HS-5 (cell line): ENCODE measurements at regions not wholly inside any gene's neighbourhood (a gene's known extent, or its start where the extent isn't known, plus 50 kb on each side); places are given as distances from the start of the nearest gene placed in this dataset.
A peak's percentile ranks its signal among the peaks of the same experiment; 100 is the strongest.
"Not testable (repeated sequence)": the region's sequence is repeated elsewhere in the genome, so short reads cannot be mapped to it uniquely, and the experiment has no call there.

ENCODE experiments used
- DNase-seq: peaks from one replicate; pipeline ENCODE4 v3.0.0-alpha.2; 2012; ENCODE audit warnings: low read depth

DNA sequence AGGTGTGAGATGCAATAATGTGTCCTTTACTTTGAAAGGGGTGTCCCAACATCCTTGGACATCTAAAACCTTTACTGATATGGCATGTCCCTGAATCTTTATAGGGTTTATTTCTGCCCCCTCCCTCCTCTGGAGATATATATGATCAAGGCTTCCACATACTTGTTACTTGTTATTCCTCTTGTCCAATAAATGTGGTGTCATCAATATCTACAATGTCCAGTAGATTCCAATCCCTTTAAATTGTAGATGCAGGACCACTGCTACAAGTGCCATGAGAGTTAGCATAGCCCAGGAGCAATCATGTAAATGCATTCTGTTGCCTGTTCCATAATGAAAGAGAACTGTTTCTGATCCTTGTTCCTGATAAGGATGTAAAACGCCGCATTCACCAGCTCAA, 479.7 kb upstream of the MEIS1 start:
- DNase-seq = no peak

DNA sequence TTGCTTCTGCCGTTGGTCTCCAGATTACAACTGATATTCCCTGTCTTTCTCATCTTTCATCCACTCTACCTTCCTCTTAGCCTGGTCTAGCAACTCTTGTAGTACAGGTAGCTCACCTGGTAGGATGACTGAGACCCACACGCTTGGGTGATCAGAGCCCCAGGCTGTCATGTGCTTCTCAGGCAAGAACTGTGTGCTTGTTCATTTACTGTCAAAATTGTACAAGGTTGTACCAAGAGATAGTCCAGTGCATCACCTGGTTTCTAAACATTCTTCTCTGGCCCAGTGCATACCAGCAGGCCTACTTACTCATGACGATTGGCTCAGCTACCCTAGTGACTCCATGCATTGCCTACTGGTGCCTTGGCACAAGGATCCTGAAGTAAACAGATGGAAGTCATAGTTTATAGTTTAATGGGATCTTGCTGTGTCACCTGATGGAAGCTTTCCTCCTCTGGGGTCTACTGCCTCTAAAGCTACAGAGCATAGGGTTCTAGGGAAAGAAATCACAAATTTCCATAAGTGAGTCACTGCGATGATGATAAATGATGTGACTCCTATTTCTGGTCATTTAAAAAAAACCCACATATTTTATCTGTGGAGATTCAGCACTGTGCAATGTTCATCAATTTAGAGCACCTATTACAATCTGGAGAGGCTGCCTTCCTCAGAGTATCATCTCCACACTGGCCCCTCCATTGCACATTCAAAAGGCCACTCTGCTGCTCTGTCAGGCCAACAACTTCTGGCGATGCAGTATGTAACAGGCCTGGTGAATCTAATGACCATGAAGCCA, 481.8 kb upstream of the MEIS1 start:
- DNase-seq = no peak

- DNase-seq = no peak
Observed at GRCh38 chr2:65944213-65944612, 490.7 kb upstream of the MEIS1 start.

GRCh38 chr2:65943099-65943786, 491.7 kb upstream of the MEIS1 start:
- DNase-seq = no peak

- no peak for DNase-seq
Observed at GRCh38 chr2:65940856-65941255, 494.1 kb upstream of the MEIS1 start.

GRCh38 chr2:65939687-65940086, 495.2 kb upstream of the MEIS1 start:
- DNase-seq = no peak

GRCh38 chr2:65937379-65938160, 497.4 kb upstream of the MEIS1 start:
- peak; percentile 25 for DNase-seq

DNA sequence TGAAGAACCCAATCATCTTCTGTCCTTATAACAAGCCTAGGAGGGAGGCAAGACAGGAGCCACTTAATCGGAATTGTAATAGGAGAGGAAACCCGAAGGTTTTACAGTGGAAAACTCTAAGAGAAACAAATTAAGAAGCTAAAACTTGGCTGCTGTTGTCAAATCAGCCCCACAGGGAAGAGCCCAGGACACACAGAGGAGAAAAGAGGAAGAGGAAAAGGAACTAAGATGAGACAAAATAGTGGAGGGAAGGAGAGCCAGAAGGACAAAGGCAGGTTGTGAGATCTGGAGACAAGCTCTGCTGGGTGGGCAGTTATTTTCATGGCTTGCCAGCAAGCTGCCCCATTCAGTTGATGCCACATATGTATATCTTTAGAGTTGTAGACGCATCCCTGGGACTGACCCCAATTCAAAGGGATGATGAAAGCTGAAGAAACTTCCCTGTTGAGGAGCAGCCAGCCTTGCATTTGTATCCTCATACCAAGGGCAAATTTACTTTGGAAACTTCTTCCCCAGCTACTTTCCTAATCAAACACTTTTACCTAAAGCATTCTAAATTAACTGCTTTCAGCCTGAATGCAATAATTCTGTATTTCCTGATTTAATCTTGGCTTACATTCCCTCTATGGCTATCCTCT, 499.8 kb upstream of the MEIS1 start:
- no peak for DNase-seq

- no peak for DNase-seq
Observed at GRCh38 chr2:65932571-65932970, 500.2 kb upstream of the SPRED2 start.

DNA sequence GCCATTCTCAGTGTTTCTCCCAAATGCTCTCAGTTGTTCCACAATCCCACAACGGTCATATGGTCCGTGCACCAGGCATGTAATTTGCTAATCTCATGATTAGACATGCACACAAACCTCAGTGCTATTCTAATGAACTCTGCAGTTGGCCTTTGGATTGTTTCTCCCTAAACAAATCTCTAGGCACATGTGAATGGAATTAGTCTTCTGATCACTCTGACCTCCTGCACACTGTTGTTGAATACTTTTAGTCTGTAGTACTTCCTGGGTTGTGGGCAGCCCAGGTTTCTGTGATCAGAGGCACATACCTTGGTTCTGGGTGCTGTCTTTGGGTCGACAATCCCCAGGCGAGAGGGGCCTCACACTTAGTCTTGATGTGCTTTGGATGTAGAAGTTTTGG, 498.7 kb upstream of the SPRED2 start:
- no peak for DNase-seq

DNA sequence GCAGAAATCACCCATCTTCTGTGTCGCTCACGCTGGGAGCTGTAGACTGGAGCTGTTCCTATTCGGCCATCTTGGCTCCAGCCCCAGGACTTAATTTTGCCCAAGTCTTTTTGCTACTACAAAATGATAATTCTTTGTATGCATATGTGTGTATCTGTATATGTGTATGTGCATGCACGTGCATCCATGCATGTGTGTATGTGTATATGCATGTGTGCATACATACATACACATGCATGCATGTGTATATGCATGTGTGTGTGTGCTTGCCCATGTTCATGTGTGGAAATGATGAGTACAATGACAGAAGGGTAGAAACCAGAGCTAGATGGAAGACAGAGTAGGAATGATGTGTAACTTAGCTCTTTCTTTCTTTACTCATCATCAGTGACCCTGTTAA, 497.9 kb upstream of the SPRED2 start:
- no peak for DNase-seq

DNA sequence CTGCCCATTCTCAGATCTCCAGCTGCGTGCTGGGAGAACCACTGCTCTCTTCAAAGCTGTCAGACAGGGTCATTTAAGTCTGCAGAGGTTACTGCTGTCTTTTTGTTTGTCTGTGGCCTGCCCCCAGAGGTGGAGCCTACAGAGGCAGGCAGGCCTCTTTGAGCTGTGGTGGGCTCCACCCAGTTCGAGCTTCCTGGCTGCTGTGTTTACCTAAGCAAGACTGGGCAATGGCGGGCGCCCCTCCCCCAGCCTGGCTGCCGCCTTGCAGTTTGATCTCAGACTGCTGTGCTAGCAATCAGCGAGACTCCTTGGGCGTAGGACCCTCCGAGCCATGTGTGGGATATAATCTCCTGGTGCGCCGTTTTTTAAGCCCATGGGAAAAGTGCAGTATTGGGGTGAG, 497.3 kb upstream of the SPRED2 start:
- not testable (repeated sequence) for DNase-seq

DNA sequence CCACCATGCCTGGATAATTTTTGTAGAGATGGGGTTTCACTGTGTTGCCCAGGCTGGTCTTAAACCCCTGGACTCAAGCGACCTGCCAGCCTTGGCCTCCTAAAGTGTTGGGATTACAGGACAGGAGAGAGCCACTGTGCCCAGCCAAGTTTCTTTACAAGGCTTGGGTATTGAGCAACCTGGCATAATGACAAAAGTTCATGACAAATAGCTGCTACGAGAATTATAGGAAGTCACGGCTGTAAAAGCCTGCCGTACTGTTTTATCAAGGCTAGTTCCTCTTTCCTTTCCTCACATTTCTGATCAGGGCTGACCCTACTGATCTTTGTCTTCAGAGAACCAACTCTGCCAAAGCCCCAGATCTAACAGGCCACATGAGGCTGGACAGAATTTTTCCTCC, 490.4 kb upstream of the SPRED2 start:
- no peak for DNase-seq

GRCh38 chr2:65922030-65922429, 489.6 kb upstream of the SPRED2 start:
- DNase-seq = no peak

DNA sequence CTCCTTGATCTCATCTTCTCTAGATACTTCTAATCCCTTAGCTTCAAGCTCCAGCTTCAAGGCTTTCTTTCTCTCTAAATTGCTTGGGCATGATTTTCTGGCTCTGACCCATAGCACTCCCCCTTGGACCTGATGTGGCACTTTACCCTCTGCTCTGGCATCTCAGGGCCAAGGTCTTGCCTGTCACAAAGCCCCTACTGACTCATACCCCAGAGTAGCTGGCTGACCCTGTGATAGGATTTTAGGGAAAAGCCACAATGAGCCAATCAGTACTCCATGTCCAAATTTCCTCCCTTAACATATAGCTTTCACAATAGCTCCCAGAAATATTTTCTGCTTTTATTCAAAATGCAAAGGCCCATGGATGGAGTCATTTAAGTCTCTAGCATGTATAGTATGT, 488.7 kb upstream of the SPRED2 start:
- no peak for DNase-seq

DNA sequence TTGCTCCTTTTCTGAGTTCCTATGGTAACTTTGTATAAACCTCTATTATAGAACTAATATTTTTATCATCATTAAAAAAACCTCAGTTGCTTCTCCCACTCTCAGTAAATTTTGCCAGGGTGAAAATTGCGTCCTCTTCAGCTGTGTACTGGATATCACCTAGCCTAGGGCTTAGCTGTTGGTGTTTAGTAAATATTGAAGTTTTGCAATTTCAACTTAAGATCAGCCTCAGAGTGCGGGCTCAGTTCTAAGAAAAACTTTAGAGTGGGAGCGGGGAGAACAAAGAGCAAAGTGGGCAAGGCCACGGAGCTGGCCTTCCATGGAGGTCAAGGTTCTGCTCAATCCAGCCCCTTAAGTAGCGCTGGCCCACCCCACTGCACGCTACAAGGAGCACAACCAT, 488.3 kb upstream of the SPRED2 start:
- DNase-seq = no peak

DNA sequence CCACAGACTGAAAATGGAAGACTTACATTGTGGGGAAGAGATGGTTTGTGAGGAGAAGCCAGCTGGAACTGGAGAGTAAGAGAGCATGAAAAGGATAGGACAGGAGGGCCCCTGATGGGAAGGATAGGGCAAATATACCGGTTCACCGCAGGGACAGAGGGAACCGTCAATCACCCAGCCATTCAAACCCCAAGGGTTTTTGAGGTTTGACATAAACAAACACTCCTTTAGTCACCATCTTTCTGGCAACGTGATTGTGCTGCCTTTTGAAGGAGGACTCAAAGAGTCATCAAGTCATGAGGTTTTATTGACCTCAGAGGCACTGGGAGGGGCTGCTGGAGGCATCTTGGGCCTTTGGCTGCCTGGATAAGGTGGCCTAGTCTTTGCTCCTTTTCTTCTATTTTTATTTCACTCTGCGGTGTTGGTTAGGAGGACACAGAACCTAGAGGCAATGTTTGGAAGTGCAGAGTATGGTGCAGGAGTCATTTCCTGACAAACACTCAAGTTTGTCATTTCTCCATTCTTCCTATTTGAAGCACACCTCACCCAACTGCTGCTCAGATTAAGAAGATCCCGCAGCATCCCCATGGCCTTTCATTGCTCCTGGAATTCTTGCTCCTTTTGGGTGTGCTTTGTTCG, 487.3 kb upstream of the SPRED2 start:
- DNase-seq = no peak

GRCh38 chr2:65918760-65919187, 486.4 kb upstream of the SPRED2 start:
- no peak for DNase-seq

GRCh38 chr2:65917986-65918385, 485.6 kb upstream of the SPRED2 start:
- DNase-seq = no peak

GRCh38 chr2:65916785-65917295, 484.4 kb upstream of the SPRED2 start:
- DNase-seq = no peak

GRCh38 chr2:65916177-65916576, 483.8 kb upstream of the SPRED2 start:
- no peak for DNase-seq

GRCh38 chr2:65915273-65915672, 482.9 kb upstream of the SPRED2 start:
- DNase-seq = no peak
